NCI-H2196 (cell line): ENCODE measurements at regions not wholly inside any gene's neighbourhood (a gene's known extent, or its start where the extent isn't known, plus 50 kb on each side); places are given as distances from the start of the nearest gene placed in this dataset.
"Not testable (repeated sequence)": the region's sequence is repeated elsewhere in the genome, so short reads cannot be mapped to it uniquely, and the experiment has no call there.

Experiments used
- DNase-seq: peaks from one replicate; lab custom pipeline; 2025; ENCODE audit not compliant: unreplicated experiment; lab: John Stamatoyannopoulos, UW

- DNase-seq = no peak
Observed at GRCh38 chr13:33547035-33547434, 261.5 kb upstream of the STARD13 start.

- DNase-seq = no peak
Observed at GRCh38 chr13:33548069-33548468, 262.5 kb upstream of the STARD13 start.

- DNase-seq = no peak
Observed at GRCh38 chr13:33550276-33550675, 264.7 kb upstream of the STARD13 start.

DNA sequence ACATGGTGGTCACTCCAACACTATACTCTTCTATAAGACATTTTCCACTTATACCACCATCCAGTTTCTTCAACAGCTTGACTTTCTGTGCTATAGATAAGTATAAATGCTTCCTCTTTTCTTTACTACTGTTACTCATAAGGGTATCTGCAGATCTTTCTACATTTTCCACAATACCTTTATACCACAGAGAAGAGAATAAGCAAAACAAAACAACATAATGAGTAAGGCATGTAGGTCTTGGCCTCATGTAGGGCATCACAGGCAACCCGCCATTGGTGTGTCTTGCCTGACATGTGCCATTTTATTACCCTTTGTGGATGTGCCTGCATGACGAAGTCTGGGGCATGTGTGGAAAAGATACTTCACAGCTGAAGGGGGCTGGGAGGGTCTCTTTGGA lies 265.3 kb upstream of the STARD13 start:
- no peak for DNase-seq

DNA sequence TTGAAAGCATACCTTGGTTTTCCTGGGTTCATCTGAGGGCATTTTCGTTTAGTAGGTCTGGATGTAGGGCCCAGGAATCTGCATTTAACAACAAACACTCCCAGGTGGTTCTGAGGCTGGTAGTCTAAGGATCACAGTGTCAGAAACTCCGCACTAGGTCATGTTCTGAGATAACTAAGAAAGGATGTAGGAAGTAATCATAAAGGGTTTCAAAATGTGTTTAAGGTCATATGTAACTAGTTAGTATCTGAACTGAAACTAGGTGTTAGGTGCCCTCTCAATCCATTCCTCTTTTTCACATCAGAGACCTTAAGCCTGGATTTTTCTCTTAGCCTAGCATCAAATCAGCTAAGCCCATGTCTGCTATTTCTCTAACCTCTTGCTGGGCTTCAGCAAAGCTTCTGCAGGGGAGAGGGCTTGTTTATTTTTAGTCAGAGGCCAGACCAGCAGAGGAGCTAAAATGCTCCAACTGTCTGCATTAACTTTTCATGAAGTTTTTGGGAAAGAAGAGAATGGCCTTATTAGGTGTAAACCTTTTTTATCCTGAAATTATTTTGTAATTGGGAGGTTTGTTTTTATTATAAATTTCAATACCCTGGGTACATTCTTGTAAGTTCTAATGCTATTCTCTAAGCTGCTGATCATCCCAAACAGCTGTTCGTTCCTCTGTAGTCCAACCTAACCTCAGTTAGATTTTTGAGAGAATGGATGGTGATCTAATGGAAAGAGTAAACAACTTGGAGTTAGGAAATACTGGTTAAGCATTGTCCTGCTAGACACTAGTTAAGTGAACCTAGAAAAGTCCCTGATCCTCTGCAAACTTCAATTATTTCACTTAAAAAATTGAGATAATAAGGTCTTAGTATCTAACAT lies 262.8 kb upstream of the RFC3 start:
- DNase-seq = no peak

- no peak for DNase-seq
Observed at GRCh38 chr13:33556828-33557227, 261.1 kb upstream of the RFC3 start.

GRCh38 chr13:33560726-33561125 lies 257.2 kb upstream of the RFC3 start:
- DNase-seq = no peak

- DNase-seq = no peak
Observed at GRCh38 chr13:33561627-33562026, 256.3 kb upstream of the RFC3 start.

GRCh38 chr13:33571618-33572017 lies 246.3 kb upstream of the RFC3 start:
- DNase-seq = no peak

DNA sequence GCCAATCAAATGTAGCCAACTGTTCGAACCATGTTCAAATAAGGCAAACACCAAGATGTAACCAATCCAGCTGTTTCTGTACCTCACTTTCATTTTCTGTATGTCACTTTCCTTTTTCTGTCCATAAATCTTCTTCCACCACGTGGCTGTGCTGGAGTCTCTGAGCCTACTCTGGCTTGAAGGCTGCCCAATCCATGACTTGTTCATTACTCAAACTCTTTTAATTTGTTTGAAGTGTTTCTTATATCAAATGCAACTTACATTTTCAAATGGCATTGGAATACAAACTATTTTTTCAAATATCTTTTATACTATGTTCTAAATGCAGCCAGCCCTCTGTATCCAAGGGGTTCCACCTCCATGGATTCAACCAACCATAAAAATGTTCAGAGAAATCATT lies 245.6 kb upstream of the RFC3 start:
- DNase-seq = not testable (repeated sequence)

DNA sequence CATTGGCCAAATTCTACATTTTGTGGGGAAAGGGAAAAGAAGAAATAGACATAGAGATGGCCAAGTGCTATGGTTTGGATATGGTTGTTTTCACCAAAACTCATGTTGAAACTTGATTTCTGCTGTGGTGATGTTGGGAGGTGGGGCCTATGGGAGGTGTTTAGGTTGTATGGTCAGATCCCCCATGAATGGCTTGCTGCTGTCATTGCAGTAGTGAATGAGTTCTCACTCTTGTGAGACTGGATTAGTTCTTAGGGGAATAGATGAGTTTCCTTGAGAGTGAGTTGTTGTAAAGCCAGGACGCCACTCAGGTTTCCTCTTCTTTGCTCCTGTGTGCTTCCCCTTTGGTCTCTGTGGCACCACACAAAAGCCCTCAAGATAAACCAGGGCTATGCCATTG lies 242.6 kb upstream of the RFC3 start:
- no peak for DNase-seq

DNA sequence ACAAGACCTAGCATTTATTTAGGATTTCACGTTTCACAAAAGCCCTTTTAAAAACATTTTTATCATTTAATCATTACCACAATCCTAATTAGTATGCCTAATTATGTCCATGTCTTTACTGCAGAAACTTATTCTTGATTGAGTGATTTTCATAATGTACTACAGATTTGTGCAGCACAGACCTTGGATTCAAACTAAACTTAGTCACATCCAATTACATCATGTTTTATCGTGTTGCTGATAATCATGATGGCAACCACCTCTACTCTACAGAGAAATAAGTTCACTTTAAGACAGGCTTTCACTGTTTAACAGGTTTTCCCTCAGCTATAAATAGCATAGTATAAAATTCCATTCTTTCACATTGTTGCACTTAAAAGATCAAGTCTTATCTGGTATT lies 240.9 kb upstream of the RFC3 start:
- no peak for DNase-seq

GRCh38 chr13:33578786-33579185 lies 239.2 kb upstream of the RFC3 start:
- no peak for DNase-seq

DNA sequence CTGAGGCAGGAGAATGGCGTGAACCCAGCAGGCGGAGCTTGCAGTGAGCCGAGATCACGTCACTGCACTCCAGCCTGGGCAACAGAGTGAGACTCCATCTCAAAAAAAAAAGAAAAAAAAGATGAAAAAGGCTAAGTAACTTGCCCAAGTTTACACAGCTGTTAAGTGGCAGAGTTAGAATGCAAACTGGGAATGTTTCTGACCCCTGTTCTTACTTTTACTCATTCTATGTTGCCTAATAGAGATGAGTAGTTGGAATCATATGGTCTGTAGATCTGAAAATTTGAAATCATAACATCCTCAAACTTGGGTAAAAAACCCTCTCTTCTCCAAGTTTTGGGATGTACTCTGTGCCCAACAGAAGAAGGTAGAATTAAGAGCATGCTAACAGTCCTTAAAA lies 235.8 kb upstream of the RFC3 start:
- no peak for DNase-seq

DNA sequence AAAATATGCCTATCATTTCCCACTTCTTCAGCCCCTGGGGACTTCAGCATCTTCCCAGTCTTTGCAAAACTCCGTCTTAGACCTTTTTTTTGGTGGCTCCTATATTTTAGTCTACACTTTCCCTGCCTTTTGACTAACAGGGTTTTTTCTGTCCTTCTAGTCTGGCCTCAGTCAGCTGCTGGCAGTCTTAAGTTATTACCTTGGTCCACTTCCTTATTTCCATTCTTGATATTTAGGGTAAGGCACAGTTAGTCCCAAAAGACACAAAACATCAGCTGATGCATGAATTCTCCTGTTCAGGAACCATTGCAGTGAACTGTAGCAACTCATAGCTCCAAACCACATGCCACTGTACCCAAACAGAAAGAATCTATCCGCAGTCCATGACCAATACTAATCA lies 234.6 kb upstream of the RFC3 start:
- DNase-seq = no peak

GRCh38 chr13:33590936-33591335 lies 227.0 kb upstream of the RFC3 start:
- no peak for DNase-seq

DNA sequence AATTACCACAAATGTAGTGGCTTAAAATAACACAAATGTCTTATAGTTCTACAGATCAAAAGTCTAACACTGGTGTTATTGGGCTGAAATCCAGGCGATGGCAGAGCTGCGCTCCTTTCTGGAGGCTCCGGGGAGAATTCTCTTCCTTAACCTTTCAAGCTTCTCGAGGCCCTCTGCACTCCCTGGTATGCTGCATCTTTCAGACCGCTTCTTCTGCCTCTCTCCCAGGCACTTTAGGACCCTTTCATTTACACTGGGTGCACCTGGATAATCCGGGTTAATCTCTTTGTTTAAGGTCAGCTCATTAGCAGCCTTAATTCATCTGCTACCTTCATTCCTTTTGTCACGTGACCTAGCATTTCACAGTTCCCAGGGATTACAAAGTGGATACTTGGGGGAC lies 211.3 kb upstream of the RFC3 start:
- no peak for DNase-seq

- DNase-seq = peak; percentile 66
Observed at GRCh38 chr13:33610438-33611120, 207.4 kb upstream of the RFC3 start.

- DNase-seq = peak; percentile 54
Observed at GRCh38 chr13:33611121-33611805, 206.7 kb upstream of the RFC3 start.

- DNase-seq = no peak
Observed at GRCh38 chr13:33612641-33613638, 205.0 kb upstream of the RFC3 start.

DNA sequence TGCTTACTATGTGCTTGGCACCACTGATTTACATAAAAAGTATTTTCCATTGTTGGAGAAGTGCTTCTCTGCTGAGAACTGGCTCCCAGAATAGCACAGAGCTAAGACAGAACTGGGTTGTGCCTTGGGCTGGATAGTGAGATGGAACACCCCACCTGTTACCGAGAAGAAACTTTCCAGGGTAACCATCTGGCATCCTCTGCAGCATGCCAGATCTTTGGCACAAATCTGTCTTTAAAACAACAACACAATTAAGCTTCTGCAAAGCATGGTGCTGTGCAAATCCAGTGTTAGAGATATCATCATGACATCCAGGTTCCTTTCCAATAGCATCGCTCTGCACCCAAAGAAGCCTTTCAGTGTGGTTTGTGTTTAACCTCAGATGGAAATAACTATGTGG lies 202.5 kb upstream of the RFC3 start:
- no peak for DNase-seq
